Epithelial cell of esophagus (primary cell): ENCODE measurements at regions not wholly inside any gene's neighbourhood (a gene's known extent, or its start where the extent isn't known, plus 50 kb on each side); places are given as distances from the start of the nearest gene placed in this dataset.
"Not testable (repeated sequence)": the region's sequence is repeated elsewhere in the genome, so short reads cannot be mapped to it uniquely, and the experiment has no call there.

Experiments
- DNase-seq: peaks from one replicate; pipeline ENCODE4 v3.0.0; 2010; ENCODE audit warnings: low read depth
- H3K4me3 ChIP-seq: 2 replicates; pipeline ENCODE4 v1.5.1; 2011; ENCODE audit warnings: mild to moderate bottlenecking, low read length, control low read depth
- CTCF ChIP-seq: IDR thresholded peaks from 2 replicates; pipeline ENCODE4 v1.5.1; 2011; ENCODE audit warnings: low read depth, mild to moderate bottlenecking, low read length, control low read depth, inconsistent platforms; ENCODE audit not compliant: insufficient read depth; ENCODE audit errors: missing control alignments

- no peak for TF ChIP-seq CTCF
- H3K4me3 ChIP-seq: no peak overlapping the region
- DNase-seq: no peak
Observed at GRCh38 chr13:110820322-110820721, 94.5 kb downstream of the ANKRD10 start.

- not testable (repeated sequence) for H3K4me3 ChIP-seq, DNase-seq
Observed at GRCh38 chr13:110821837-110822668, 92.8 kb downstream of the ANKRD10 start.

- TF ChIP-seq CTCF: no peak
- no peak overlapping the region for H3K4me3 ChIP-seq
- no peak for DNase-seq
Observed at GRCh38 chr13:110822669-110822945, 92.3 kb downstream of the ANKRD10 start.

- no peak for DNase-seq
- no peak for TF ChIP-seq CTCF
- H3K4me3 ChIP-seq: no peak overlapping the region
Observed at GRCh38 chr13:110824702-110825300, 90.1 kb downstream of the ANKRD10 start.

- no peak overlapping the region for H3K4me3 ChIP-seq
- no peak for DNase-seq
- no peak for TF ChIP-seq CTCF
Observed at GRCh38 chr13:110825516-110825915, 89.4 kb downstream of the ANKRD10 start.

- H3K4me3 ChIP-seq: no peak overlapping the region
- no peak for TF ChIP-seq CTCF
- no peak for DNase-seq
Observed at GRCh38 chr13:110826101-110826500, 88.8 kb downstream of the ANKRD10 start.

- no peak for TF ChIP-seq CTCF
- no peak for DNase-seq
Observed at GRCh38 chr13:110826861-110827672, 87.8 kb downstream of the ANKRD10 start.

More at GRCh38 chr13:110826861-110827672, 87.8 kb downstream of the ANKRD10 start:
- H3K4me3 ChIP-seq: no peak overlapping the region
